ENCODE measurements at regions not wholly inside any gene's neighbourhood (a gene's known extent, or its start where the extent isn't known, plus 50 kb on each side); places are given as distances from the start of the nearest gene placed in this dataset.
"Not testable (repeated sequence)": the region's sequence is repeated elsewhere in the genome, so short reads cannot be mapped to it uniquely, and the experiment has no call there.

- Histone ChIP-seq H3K4me3 (no peak overlapping the region), H3K27ac (no peak overlapping the region)
- no peak for TF ChIP-seq CTCF (IDR thresholded peaks at IDR 0.05)
- DNase-seq (ENCODE audit: low spot score): no peak
Measured at GRCh38 chr2:226540204-226540994, 259.2 kb downstream of the IRS1 start.

DNA sequence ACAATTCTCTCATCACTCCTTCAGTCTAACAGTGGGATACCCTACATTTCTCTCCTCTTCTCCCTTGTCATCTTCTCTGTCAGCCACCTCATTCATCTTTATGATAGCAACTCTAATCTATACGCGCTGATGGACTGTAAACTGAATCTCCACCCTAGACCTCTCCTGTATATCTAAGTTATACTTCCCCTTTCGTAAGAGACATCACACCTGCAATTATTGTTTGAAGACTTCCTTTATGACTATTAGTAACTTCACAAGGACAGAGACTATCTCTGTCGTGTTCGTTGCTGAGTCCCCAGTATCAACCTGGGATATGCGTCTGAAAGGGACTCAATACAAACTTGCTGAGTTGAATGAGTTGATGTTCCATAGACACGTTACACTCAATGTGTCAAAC lies 263.2 kb downstream of the IRS1 start:
- no peak for DNase-seq (ENCODE audit: low spot score)
- no peak overlapping the region for H3K27ac ChIP-seq
- no peak overlapping the region for H3K4me3 ChIP-seq
- no peak for TF ChIP-seq CTCF (IDR thresholded peaks at IDR 0.05)

GRCh38 chr2:226532976-226533375 lies 266.6 kb downstream of the IRS1 start:
- H3K27ac ChIP-seq; DNase-seq (ENCODE audit: low spot score); H3K4me3 ChIP-seq: not testable (repeated sequence)

GRCh38 chr2:226531061-226531810 lies 268.4 kb downstream of the IRS1 start:
- no peak overlapping the region for H3K27ac ChIP-seq
- H3K4me3 ChIP-seq: no peak overlapping the region
- TF ChIP-seq CTCF (IDR thresholded peaks at IDR 0.05): no peak
- no peak for DNase-seq (ENCODE audit: low spot score)

DNA sequence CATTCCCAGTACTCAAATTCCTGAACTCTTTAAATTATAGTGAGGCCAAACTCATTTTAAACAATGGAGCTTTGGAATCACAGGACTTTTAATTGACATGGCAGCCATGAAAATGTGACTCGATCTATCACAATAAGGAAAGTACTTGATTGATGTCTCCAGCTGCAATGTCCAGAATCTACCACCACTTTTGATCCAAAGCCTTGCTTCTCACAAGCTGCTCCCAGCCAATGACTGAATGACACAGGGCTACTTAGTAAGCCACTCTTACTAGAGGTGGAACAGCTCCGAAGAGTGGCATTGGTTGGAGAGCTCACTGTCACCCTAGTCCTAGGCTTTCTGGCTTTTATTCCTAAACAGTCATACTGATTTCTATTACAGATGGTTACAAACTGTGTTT lies 270.1 kb downstream of the IRS1 start:
- no peak for TF ChIP-seq CTCF (IDR thresholded peaks at IDR 0.05)
- no peak for DNase-seq (ENCODE audit: low spot score)
- Histone ChIP-seq H3K4me3 (no peak overlapping the region), H3K27ac (no peak overlapping the region)

- no peak for DNase-seq (ENCODE audit: low spot score)
- Histone ChIP-seq H3K4me3 (no peak overlapping the region), H3K27ac (no peak overlapping the region)
- no peak for TF ChIP-seq CTCF (IDR thresholded peaks at IDR 0.05)
Measured at GRCh38 chr2:226526716-226527115, 272.9 kb downstream of the IRS1 start.

DNA sequence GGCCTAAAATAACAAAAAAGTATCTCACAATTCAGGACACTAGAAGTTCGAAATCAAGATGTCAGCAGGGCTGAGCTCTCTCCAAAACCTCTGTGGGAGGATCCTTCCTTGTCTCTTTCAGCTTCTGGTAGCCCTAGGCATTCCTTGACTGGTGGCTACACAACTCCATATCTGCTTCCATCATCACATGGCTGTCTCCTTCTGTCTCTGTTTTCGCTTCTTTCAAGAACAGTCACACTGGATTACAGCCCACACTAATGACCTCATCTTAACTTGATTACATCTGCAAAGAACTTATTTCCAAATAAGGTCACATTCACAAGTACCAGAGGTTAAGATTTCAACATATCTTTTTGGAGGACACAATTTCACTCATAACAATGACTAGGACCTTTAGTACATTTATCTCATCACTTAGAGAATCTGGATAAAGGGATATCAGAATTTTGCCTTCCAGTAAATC lies 275.2 kb downstream of the IRS1 start:
- no peak for TF ChIP-seq CTCF (IDR thresholded peaks at IDR 0.05)
- no peak for DNase-seq (ENCODE audit: low spot score)

More for the DNA sequence above, 275.2 kb downstream of the IRS1 start:
- Histone ChIP-seq H3K4me3 (no peak overlapping the region), H3K27ac (no peak overlapping the region)

Data from coronary artery (tissue), 2 donors.